GM18873 (cell line): ENCODE measurements at regions not wholly inside any gene's neighbourhood (a gene's known extent, or its start where the extent isn't known, plus 50 kb on each side); places are given as distances from the start of the nearest gene placed in this dataset.
"Not testable (repeated sequence)": the region's sequence is repeated elsewhere in the genome, so short reads cannot be mapped to it uniquely, and the experiment has no call there.

Source experiments
- ATAC-seq: cut with Tn5 transposase; IDR thresholded peaks from one replicate; pipeline ENCODE4 v1.9.1; 2021; ENCODE audit warnings: mild to moderate bottlenecking, moderate library complexity, moderate number of reproducible peaks; ENCODE audit not compliant: unreplicated experiment, low FRiP score

GRCh38 chr6:21332660-21333059, 260.9 kb upstream of the SOX4 start:
- no peak for ATAC-seq

- no peak for ATAC-seq
Measured at GRCh38 chr6:21333715-21334114, 259.8 kb upstream of the SOX4 start.

GRCh38 chr6:21334651-21335050, 258.9 kb upstream of the SOX4 start:
- no peak for ATAC-seq

DNA sequence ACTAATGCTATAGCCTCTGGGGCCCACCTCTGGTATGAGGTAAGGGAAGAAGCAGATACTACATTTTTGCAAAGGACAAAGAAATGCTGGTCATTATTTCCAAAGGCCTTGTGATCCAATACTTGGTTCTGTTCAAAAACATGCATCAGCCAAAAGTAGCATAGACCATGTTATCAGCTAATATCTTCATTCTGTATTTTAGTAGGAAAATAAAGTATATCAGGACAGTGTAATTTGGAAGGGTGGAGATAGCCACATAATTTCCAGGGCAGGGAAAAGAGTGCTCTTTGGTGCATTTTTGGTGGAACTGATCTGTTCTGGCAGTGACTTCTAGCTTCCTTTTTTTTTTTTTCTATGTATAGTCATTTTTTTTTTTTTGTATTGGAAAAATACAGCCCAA, 258.0 kb upstream of the SOX4 start:
- no peak for ATAC-seq

DNA sequence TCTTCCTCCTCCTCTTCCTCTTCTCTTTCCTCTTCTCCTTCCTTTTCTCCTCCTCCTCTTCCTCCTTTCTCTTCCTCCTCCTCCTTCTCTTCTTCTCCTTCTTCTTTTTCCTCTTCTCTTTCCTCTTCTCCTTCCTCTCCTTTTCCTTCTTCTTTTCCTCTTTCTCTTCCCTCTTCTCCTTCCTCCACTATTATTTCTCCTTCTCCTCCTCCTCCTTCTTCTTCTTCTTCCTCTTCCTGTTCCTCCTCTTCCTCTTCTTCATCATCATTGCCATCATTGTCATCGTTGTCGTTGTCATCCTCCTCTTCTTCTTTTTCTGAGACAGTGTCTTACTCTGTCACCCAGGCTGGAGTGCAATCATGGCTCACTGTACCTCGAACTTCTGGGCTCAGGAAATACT, 256.3 kb upstream of the SOX4 start:
- no peak for ATAC-seq

DNA sequence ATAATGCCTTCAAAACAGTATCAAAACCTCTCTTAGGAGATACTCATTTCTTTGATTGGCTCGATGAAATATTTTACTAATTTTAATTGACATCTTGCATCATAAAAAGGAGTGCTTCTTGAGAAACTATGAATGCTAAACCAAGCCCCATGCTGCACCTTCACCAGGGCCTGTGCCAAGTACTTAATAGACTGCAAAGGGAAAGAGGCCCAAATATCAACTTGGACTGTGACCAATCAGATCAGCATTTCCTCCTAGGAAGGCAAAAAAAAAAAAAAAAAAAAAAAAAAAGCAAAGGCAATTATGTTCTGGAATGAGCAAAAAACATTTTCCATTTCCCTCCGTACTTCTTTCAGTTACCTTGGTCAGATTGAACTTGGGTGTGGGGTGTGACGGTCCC, 253.0 kb upstream of the SOX4 start:
- ATAC-seq, result no peak

DNA sequence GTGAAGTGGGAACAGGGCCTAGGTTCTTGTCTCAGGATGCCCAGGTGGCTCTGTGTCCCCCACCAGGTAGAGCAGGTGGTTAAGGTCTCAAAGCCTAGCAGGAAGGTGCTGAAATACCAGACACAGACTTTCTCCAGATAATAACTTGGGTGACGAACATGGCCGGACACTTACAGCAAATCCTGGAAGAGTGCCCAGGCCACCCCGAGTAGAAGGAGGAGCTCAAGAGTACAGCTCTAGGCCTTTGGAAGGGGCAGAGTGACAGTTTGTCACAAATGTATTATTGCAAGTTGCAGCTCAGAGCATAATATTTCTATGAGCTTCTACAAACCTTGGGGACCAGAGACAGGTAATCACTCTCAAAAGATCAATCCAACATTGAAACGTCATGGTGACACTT, 251.6 kb upstream of the SOX4 start:
- ATAC-seq, result no peak

DNA sequence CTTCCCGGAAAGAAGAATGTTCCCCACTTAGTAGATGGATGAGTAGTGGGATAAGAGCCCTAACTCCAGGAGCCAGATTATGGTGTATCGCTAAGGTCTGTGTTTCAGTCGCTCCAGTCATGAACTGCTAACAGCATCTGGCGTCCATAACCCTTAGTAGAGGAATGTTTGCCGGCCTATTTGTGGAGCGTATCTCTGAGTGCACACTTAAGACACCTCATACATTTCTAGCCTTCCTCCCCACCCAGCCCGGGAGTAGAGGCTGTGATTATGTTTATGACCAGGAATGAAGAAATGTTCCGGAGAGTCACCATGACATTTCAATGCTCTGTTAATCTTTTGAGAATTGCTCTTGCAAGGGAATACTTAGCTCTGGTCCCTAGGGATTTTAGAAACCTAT, 251.1 kb upstream of the SOX4 start:
- no peak for ATAC-seq

- ATAC-seq, result not testable (repeated sequence)
Measured at GRCh38 chr6:21345704-21346103, 247.8 kb upstream of the SOX4 start.

- no peak for ATAC-seq
Measured at GRCh38 chr6:21348146-21348503, 245.4 kb upstream of the SOX4 start.

DNA sequence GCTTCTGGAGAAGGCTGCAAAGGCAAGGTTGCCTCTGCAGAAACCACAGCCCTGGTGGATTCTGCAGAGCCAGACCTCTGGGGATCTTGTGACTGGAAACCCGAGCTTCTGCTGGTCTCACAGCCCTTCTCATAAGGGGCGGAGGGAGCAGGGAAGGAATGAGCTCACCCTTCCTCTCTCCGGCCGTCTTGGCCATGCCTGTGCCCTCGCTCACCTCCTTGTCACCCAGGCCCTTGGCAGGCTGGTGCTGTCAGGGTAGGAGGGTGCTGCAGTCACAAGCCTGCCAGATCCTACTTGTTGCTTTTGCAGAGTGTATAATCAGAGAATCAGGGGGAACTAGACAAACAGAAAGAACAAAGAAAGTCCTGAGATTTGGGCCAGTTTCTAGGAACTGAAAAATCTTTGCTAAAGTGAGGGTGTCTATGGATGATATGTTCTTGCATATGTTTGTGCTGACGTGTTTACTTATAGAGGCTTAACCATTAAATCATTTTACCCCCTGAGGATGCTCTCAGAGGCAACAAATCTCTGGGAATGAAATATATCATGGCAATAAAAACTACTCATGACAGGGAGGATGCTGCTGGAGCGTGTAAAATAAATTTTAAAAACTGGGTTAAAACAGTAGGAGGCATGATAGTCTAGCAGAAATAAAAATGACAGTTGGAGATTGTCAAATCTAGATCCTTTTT, 244.9 kb upstream of the SOX4 start:
- ATAC-seq, result no peak

DNA sequence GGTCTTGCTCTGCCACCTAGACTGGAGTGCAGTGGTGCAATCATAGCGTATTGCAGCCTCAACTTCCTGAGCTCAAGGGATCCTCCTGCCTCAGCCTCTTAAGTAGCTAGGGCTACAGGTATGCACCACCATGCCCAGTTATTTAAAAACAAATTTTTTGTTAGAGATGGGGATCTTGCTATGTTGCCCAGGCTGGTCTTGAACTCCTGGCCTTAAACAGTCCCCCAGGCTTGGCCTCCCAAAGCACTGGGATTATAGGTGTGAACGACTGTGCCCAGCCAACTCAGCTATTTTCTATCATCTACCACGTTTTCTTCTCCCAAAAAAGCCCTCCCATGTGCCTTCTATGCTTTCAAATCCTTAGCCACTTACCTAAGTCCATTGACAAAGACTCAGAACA, 243.7 kb upstream of the SOX4 start:
- ATAC-seq, result no peak

DNA sequence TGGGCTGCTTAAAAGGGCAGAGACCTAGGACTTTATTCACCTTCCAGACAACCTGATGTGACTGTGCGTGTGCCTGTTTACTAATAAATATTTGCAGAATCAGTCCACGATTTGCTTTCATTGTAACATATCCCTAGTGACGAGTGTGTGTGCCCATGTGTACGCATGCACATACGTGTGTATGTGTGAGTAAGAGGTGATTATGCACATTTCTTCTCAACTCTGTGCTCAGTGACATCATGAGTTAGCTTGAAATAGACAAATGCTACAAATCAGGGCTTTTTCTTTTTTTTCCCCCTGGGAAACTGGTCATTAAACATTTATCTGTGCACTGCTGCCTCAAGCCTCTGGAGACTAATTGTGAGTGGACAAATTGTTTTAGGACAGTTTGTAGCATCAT, 242.6 kb upstream of the SOX4 start:
- ATAC-seq, result no peak

DNA sequence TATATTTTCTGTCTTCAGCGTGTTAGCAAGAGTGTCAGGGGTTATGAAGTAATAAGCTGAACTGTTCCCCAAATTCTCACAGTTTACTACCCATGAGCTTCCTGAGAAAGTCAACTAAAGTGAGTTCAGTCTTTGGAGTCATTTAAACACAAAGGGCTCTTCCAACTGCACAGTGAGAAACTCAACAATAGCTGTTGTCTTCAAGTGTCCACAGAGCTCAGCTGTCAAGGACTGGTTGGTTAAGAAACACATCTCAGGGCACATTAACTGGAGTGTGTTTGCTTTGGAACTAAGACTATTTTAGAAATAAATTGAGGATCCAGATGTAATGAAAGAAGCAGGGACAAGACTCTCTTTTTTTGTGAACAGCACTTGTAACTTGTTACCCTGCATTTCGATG, 241.4 kb upstream of the SOX4 start:
- no peak for ATAC-seq

DNA sequence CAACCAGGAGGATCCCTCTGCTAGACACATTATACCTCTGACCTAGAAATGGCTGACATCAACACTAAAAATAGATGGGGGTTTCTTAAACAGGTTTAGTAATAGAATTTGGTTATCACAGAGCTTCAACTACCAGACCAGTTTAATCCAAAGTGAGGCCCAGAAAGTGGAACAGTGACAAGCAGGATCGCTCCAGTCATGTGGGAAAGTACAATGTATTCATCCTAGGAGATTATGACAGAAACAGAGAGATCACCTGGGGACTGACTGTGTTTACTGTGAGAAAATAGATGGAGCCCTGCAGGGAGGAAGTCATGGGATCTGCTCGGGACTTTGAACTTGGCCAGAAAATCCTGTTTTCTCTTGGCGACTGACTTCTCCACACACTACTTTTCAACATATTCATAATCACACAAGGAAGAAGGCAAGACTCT, 238.7 kb upstream of the SOX4 start:
- no peak for ATAC-seq

DNA sequence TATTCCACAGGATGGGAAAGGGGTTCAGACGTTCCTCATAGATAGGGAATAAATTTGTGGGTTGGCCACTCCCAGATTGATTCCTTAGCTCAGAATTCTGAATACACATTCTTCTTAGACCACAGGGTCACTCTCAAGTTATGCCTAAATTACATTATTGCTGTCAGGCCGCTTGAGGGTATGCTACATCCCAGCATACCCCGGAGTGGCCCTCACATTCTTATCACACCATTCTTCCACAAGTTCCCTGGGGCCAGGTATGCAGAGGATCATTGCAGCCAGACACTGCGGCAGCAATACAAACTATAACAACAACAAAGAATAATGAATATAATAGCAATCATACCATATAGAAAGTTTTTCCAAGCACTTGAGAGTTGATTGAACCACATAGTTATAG, 237.9 kb upstream of the SOX4 start:
- ATAC-seq, result no peak

GRCh38 chr6:21357262-21357661, 236.3 kb upstream of the SOX4 start:
- ATAC-seq, result no peak

- no peak for ATAC-seq
Measured at GRCh38 chr6:21359926-21360325, 233.6 kb upstream of the SOX4 start.

- ATAC-seq, result no peak
Measured at GRCh38 chr6:21360336-21360735, 233.2 kb upstream of the SOX4 start.

DNA sequence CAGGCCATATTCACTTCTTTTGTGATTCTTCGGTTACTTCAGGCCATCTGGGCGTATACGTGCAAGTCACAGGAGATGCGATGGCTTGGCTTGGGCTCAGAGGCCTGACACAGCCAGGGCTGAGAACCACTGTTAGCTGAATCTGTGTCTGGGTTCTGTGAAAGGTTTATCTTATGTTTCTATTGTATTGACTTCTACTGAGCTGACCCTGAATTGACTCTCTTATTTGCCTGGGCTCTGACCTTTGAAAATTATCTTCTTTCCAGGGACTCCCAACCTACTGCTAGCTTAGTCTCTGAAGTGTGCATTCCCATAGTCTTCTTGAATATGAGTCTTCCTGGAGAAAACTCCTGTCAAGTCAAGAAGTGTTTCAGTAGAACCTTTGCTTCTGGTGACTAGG, 226.4 kb upstream of the SOX4 start:
- ATAC-seq, result no peak

GRCh38 chr6:21367649-21368154, 225.8 kb upstream of the SOX4 start:
- no peak for ATAC-seq

DNA sequence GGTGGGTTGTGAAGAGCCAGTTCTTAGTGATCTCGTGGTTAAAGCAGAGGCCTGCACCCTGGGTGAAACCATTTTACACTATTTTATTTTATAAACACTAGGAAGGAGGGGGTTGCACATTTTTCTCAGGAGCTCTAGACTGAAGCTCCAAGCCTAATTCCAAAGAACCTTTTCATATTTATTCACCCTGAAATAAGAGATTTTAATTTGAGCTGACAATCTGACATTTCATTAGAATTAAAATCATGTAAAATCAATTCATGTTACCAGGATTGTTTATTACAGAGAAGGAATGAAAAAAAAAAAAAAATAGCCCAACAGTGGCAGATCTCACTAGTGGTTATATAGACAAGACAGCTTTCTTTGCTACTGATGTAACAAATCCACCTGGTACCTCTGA, 222.5 kb upstream of the SOX4 start:
- no peak for ATAC-seq

DNA sequence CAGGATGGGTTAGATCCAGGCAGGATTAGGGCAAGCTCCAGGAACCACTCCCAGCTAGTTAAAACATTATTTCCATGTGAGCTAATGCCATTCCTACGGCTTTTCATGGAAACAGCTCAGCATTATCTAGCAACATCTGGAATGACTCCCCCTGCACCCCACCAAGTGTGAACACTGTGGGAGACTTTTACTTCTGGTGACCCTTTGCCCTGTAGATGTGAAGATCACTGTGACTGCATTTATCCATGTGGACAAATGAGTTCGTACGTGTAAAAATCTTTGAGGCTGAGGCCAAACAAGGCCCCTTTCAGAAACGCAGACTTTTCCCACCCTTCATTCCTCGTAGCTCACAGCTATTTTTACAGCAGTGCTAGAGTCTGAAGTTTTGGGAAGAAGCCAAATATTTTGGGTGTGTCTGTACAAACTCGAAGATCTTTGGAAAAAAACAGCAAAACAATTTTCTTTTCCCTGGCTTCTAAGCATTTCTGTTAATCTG, 221.8 kb upstream of the SOX4 start:
- ATAC-seq, result no peak
